ENCODE measurements at regions not wholly inside any gene's neighbourhood (a gene's known extent, or its start where the extent isn't known, plus 50 kb on each side); places are given as distances from the start of the nearest gene placed in this dataset.

- TF ChIP-seq, protein P1, sequence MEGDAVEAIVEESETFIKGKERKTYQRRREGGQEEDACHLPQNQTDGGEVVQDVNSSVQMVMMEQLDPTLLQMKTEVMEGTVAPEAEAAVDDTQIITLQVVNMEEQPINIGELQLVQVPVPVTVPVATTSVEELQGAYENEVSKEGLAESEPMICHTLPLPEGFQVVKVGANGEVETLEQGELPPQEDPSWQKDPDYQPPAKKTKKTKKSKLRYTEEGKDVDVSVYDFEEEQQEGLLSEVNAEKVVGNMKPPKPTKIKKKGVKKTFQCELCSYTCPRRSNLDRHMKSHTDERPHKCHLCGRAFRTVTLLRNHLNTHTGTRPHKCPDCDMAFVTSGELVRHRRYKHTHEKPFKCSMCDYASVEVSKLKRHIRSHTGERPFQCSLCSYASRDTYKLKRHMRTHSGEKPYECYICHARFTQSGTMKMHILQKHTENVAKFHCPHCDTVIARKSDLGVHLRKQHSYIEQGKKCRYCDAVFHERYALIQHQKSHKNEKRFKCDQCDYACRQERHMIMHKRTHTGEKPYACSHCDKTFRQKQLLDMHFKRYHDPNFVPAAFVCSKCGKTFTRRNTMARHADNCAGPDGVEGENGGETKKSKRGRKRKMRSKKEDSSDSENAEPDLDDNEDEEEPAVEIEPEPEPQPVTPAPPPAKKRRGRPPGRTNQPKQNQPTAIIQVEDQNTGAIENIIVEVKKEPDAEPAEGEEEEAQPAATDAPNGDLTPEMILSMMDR (IDR thresholded peaks at IDR 0.05 in 4 of 5, conservative IDR thresholded peaks at IDR 0.05 in 1 of 5) = no peak
- TF ChIP-seq POLR2A (IDR thresholded peaks at IDR 0.05) = no peak
Measured at GRCh38 chr6:88366672-88367071, 200.5 kb upstream of the CNR1 start.

Measured in gastrocnemius medialis (tissue), 4 donors.